GM19468 (cell line): ENCODE measurements at regions not wholly inside any gene's neighbourhood (a gene's known extent, or its start where the extent isn't known, plus 50 kb on each side); places are given as distances from the start of the nearest gene placed in this dataset.

Experiments used
- ATAC-seq: cut with Tn5 transposase; IDR thresholded peaks from one replicate; pipeline ENCODE4 v1.9.1; 2021; ENCODE audit warnings: mild to moderate bottlenecking, moderate library complexity, moderate number of reproducible peaks; ENCODE audit not compliant: unreplicated experiment; ENCODE audit errors: extremely low read depth

DNA sequence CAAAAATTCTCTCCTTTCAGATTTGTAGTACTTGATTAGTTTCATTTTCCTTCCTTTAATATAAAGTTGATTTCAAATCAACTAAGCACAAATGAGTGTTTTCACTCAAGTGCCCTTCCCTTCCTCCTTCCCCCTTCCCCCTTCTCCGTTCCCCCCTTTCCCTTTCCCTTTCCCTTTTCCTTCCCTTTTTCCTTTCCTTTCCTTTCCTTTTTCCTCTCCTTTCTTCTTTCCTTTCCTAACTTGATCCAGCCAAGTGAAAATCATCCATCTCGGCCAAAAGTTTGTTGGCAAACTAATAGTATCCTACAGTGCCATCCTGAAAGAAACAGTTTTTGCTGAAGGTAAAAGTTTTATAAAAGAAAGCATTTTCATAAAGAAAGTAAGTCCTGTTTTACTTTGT lies 85.3 kb upstream of the CD180 start:
- no peak for ATAC-seq

DNA sequence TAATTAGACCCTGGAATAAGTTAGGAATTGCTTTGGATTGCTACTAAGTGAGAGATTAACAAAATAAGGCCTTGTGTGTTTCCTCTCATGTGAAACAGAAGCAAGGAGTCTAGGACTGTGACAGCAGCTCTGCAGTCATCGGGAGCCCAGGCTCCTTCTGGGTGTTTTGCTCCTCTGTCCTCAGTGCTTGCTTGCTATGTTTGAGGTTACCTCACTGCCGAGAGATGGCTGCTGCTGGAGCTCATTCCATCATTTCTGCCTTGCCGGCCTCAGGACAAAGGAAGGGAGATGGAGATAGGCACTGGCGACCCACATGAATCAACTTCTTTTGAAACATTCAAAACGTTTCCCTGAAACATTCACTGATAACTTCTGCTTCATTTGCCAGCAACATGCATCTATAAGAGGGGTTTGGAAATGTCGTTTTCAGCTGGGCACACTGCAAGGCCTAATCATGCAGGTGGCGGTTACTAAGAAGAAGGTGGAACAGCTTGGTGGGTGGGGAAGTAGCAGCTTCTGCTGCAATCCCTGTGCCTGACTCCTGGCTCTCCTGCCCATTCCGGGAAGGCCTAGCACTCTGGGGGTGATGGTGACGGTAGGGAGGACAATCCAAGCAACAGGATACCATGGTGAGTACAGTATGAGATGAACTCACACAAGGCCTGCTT lies 77.2 kb upstream of the CD180 start:
- ATAC-seq, result no peak

DNA sequence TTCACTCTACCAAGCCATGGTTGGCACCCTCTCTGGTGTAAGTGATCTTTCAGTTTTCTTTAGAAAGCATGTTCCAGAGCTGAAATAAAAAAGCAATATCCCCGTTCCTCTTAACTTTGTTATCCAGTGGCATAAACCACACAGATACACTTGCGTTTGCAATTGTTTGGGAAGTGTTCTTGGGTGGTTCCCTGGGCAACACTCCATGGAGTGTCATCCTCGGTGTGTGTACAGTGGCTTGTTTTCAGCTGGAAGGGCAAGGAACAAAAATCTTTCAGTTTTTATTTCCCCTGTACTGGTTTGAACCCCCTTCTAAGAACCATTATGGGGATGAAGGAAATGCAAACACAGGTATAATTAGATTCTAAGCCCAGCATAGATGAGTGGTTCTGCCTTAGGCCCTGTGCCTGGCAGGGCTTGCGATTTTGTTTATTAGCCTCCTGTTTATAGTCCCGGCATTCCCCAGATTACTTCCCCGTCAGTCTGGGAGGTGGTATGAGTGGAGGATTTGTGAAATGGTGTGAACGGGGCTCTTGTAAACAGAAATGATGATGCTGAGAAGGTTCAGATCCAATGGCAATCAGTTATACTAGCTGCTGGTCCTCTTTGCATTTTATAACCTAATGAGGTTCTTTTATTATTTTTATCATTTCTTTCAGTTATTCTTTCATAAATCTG lies 76.0 kb upstream of the CD180 start:
- ATAC-seq, result no peak

DNA sequence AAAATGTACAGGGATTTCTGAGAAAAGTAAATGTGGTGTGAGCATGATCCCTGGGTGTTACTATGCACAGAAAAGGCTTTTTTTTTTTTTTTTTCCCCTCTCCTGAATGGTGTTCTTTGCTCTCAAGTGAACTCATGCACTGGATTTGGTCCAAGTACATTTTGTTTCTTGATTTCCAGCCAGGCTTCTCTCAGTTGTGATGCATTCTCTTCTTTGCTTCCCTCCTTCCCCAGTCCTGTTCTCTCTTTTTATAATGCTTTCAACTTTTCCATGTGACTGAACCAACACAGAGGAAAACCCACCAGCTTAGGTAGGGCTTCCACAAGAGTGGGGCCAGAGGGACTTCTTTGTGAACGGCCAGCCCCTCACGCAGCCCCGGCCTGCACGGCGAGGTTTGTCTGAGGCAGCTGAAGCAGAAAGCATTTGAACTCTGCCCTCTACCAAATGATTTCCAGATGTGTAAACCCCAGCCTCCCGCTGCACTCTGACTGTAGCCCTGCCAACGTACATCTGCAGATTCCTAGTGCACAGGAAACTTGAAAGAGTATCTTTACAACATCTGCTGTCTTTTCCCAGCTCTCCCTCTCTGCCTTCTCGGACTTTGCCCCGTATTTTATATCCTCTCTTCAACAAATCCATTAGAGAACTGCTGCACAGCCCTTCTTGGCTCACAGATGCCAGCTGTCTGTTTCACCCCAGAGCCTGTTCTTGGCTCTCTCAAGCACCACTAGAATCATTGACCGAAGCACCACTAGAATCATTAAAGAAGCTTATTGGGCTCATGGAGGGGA lies 71.8 kb upstream of the CD180 start:
- ATAC-seq, result no peak

DNA sequence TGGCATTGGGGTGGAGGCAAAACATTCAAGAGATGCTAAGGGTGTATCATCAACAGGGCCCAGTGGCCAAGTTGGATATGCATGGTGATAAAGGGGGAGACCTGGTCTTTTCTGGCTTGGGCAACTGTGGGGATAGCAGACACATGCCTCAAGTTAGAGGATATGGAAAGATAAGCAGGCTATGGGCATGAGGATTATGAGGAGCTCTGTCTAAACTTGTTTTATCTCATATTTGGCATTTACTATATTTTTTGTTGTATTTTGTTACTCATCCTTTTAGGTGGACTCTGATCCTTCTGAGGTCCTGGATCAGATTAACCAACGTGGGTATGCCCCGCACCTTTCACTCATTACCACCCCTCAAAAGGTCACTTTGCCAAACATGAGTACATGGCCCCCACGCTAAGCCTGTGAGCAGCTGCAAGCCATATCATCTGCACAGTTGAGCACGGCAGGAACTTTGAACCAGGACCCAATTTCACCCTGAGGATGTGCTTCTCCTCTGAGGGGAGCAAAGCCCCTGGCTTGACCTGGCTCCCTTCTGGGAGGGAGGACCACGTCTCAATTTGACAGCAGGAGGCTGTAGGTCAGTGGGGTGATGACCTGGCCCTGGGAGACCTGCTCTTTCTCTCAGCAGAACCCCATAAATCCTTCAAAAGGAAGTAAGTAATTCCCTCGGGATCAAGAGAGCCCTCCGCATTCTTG lies 71.1 kb upstream of the CD180 start:
- no peak for ATAC-seq

DNA sequence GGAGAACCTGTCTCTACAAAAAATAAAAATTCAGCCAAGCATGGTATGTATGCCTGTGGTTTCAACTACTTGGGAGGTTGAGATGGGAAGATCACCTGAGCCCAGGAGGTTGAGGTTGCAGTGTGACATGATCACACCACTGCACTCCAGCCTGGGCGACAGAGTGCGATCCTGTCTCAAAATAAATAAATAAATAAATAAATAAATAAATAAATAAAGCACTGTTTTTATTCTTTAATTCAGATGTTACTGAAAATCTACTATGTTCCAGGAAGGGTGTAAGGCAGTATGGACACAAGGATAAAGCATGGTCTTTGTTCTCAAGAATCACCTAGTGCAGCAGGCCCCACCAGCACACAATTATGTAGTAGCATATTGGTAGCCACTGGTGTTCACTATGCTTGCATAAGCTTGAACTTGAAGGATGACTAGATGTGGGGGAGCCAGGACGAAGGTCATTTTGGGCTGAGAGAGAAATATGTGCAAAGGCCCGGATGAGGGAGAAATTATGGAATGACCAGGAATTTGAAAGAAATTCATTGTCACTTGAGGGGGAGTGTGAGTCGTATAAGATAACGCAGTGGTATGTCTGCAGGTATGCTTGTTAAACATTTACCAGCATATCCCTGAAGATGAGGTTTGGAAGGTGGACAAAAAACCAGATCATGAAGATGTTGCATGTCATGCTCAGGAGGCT lies 70.2 kb upstream of the CD180 start:
- no peak for ATAC-seq

DNA sequence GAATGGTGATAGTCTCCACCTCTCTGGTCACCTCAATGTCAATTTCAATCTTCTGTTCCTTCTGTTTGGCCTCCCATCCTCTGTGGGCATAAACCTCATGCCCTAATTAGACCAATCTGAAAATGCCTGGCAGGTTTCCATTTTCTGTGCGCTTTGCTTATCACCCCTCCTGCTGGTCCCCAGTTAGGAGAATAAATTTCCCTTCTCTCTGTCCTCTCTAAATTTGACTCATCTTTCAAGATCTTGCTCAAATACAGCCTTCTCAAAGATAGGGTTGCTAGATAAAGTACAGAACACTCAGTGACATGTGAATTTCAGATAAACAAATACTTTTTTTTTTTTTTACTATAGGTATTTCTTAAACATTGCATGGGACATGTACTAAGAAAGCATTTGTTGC lies 69.4 kb upstream of the CD180 start:
- no peak for ATAC-seq

DNA sequence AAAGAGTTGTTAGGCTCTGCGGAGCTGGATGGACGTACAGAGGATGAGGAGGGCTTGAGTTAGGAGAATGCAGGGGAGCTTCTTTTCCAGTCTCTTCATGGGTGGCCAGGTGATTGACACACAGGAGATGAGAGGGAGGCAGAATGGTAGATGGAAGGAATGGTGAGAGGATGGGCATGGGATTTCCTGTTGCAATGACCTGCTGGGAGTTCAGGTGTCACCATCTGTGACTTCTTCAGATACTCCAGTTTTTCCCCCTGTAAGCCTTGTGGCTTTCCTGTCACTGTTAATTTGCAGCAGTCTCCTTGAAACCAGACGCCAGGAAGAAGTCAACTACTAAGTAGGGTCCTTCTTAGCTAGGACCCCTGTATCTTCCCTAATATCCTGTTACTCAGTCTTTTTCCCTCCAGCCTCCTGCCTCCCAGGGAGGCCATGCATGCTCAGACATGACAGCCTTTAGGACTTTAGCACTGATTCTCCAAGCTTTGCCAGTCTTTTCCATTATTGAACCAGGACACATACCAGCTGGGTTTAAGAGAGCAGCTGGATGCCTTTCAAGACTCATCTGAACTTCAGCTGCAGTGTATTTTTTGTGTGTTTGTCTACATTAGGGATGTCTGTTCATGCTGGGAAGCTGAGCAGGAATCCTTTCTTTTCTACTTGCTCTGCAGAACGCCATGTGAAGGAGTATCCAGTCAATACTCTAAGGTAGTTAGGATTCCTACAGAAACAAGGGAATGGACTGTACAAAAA lies 67.2 kb upstream of the CD180 start:
- no peak for ATAC-seq

DNA sequence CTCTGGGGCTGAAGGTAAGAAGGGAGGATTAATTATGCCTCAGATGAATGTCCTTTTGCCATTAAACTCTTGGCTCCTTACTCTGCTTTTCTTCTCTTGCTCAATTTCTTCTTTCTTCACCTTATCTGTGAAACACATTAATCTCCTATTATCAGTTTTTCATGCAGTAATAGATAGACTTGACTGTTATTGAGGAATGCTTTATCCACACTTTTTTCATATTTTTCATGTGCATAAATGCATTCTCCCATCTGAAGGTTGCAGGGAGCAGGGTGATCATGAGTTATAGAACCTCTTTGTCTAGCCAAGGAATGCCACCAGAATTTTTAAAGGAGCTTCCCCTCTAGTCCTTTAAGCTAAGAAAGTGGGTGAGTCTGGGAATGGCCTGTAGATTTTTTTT lies 66.4 kb upstream of the CD180 start:
- no peak for ATAC-seq

DNA sequence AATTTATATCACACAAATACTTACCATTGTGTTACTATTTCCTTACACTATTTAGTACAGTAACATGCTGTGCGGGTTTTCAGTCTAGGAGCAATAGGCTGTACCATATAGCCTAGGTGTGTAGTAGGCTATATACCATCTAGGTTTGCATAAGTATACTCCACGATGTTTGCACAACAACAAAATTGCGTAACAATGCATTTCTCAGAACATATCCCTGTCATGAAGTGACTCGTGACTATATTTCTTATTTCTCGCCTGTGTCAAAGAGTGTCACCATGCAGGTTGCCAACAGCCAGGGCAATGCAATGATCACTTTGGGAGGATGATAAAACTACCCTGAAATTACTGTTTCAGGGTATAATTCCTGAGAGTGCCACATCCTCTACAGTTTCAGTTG lies 65.6 kb upstream of the CD180 start:
- ATAC-seq, result no peak

DNA sequence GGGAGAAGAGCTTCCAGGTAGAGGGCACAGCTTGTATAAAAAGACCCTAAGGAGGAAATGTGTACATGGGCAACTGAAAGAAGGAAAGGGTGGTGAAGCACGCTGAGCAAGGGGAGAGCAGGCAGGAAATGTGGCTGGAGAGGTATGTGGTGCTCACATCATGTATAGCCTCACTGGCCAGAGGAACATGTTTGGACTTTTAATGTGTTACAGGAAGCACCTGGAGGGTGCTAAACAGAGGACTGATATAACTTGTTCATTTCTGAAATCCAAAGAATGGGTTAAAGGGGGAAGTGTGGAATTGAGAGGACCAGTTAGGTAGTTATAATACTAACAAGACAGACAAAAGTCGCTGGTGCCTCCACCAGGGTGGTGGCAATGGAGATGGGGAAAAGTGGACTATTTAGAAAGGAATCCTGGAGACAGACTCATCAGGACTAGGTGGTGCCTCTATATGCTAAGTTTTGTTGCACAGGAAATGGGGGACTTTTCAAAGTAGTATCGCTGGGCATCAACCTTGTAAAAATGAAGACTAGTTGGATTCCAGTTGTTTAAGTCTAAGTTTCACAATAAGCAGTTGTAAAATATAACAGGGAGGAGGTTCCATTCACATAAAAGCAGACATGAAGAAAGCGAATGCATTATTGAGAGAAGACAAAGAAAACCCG lies 63.1 kb upstream of the CD180 start:
- ATAC-seq, result no peak

DNA sequence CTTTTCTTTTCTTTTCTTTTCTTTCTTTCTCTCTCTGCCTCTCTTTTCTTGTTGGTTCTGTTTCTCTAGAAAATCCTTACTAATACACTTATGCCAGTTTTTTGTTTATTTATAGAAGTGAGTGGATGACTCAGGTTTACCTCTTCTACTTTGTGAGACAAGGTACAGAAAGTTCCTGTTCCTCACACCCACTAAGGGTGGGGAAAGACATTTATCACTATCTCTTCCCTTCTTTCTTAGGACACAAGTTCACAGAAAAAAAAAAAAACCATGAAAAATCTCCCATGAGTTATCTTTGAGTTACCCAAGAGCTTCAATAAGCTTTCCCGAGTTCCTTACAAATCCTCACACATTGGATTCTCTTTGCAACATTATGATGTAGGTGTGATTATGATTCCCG lies 60.9 kb upstream of the CD180 start:
- ATAC-seq, result no peak

DNA sequence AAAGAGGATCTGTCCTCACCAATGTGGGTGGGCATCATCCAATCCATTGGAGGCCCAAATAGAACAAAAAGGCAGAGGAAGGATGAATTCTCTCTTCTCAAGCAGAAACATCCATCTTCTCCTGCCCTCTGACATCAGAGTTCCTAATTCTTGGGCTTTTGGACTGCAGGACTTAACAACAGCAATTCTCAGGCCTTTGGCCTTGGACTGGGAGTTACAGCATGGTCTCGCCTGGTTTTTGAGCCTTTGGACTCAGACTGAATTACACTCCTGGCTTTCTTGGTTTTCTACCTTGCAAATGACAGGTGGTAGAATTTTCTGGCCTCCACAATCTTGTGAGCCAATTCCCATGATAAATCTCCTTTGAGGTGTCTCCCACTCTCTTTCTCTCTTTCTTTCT lies 60.5 kb upstream of the CD180 start:
- no peak for ATAC-seq

DNA sequence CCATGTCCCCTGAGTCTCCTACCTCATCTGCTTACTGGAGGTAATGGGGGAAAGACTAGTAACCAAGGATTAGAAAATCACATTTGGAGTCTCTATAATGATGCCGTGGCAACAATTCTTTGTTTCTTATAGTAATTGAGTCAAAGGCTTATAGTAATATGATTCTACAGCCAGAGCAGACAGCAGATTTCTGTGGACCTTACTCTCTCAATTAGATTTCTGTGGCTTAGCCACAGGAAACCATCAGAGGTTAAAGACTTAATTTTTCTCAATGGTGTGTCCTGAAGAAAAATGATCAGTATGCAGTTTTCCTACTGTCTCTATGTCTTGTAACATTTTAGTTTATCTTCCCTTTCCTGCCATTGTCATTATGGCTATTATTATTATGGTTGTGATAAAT lies 59.3 kb upstream of the CD180 start:
- no peak for ATAC-seq

DNA sequence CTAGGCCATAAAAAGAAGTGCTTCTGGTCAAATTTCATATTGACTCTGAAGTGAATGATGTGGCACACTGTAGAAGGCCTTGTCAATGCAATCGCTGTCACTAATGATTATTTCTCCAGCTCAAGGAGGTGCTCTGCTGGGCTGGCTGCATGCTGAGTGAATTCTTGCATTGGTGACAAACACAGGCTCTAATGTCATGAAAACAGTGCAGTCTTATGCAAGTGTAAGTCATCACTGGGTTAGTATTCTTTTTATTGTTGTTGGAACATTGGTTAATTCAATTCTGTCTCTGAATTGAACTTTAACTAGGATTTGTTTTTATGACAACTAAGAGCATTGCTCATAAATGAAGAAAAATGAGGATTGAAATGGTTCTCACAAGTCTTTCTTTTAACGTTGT lies 57.3 kb upstream of the CD180 start:
- no peak for ATAC-seq

DNA sequence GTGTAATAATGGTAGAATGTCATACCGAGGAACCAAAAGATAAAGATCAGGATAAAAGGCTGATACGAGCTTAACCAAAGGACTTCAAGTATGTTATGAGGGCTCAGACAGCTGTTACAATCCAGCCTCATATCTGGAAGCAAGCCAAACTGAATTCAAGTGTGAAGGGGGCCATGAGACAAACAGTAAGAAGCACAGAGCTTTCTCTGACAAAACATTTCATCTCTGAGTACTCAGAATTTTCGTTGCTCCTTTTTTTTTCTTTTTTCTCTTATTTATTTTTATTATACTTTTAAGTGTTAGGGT lies 52.9 kb upstream of the CD180 start:
- no peak for ATAC-seq

DNA sequence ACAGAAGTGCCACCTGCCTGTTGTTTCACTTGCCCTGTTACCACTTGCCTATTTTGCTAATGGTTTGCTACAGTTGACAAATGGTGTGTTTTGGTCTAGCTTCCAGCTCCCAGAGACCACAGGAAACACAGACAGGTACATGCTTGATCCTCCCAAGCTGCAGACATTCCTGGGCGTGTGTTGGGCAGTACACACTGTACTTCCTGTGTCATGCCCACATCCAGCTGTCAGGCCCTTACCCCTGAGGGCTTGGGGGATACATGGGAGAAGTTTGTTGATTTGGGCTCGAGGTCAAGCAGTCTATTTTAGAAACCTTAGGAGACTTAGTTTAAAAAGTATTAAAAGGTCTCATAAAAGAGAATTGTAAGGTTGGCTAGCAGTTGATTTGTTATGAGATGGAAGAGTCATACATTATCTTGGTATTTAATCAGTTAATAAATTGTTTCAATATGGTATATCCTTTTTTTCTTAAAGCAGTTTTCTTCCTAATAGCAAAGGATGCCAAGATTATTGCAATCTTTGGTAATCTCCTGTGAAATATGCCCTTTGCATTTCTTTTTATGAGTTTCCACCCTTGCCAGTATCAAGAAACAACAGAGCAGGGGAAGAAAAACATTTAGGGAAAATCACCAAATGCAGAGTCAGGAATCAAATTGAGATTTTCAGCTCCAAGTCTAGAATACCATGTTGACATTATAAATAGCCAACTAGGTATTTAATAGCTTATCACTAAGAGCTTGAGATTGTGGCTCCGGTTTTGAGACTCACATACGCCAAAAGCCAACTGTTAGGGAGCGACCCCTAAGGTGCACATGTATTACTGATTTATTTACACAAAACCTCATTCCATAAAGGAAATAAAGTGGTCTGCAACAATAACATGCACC lies 52.3 kb upstream of the CD180 start:
- no peak for ATAC-seq

DNA sequence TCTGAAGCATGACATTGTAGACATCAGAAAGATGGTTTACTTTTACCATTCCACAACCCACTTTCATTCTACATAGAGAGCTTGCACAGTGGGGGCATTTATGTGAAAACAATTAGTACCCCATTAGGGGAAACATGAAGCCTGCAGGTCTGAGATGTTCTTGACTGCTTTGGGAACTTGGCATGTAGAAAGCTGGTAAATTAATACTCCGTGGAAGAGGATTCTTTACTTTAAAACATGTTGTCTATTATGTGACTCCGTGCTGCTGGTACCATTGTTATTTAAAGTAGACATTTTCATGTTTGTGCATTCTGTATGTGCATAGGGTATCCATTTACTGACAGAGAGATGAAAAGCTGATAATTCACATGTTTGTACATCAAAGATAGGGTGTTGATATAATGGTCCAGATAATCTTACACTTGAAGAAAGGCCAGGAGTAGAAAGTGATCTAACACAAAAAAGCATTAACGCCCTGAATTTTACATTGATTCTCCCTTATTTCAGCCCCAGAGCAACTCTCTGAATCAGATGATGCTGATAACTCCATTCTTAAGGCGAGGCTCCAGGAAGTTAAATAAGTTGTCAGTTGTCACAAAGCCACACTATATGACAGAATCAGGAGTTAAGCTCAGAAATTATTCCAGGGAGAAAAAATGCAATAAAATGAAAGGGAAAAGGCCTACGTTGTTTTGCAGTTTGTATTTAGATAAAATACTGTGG lies 50.1 kb upstream of the CD180 start:
- ATAC-seq, result no peak
